Neutrophil (primary cell): ENCODE measurements at regions not wholly inside any gene's neighbourhood (a gene's known extent, or its start where the extent isn't known, plus 50 kb on each side); places are given as distances from the start of the nearest gene placed in this dataset.

Experiments
- H3K27ac ChIP-seq: fragments of 200-600 bp; sonication (generic); 2 replicates; pipeline ENCODE4 v1.5.1; 2016; ENCODE audit warnings: mild to moderate bottlenecking, moderate library complexity
- H3K27me3 ChIP-seq: fragments of 200-600 bp; sonication (generic); 2 replicates; pipeline ENCODE4 v1.6.0; 2016; ENCODE audit warnings: mild to moderate bottlenecking
- H3K36me3 ChIP-seq: fragments of 200-600 bp; sonication (generic); 2 replicates; pipeline ENCODE4 v1.5.1; 2017
- H3K4me1 ChIP-seq, 2 experiments: fragments of 200-600 bp in 1 of 2; sonication (generic) in 1 of 2; 1 replicate in 1 of 2; 2 replicates in 1 of 2; pipeline versions ENCODE4 v1.5.1 to v1.6.1; 2013 to 2016; ENCODE audit warnings: low read depth in 1 of 2, low read length in 1 of 2, mild to moderate bottlenecking in 1 of 2, moderate library complexity in 1 of 2; ENCODE audit not compliant: control insufficient read depth in 1 of 2, insufficient read depth in 1 of 2
- H3K4me3 ChIP-seq, 2 experiments: fragments of 200-600 bp in 1 of 2; sonication (generic) in 1 of 2; 1 replicate in 1 of 2; 2 replicates in 1 of 2; pipeline ENCODE4 v1.5.1; 2013 to 2016; ENCODE audit warnings: low read depth in 1 of 2, low read length in 1 of 2, mild to moderate bottlenecking in 1 of 2, moderate library complexity in 1 of 2
- H3K9me3 ChIP-seq: fragments of 200-600 bp; sonication (generic); 2 replicates; pipeline ENCODE4 v1.5.1; 2016
- CTCF ChIP-seq: fragments of 200-600 bp; sonication (generic); IDR thresholded peaks from 2 replicates; pipeline ENCODE4 v1.5.1; 2016; ENCODE audit warnings: antibody characterized with exemption

- Histone ChIP-seq H3K4me3 (no peak overlapping the region), H3K9me3 (no peaks in the 10 kb centered on the region), H3K27ac (no peak overlapping the region), H3K4me1 (no peaks in the 10 kb centered on the region), H3K27me3 (no peaks in the 10 kb centered on the region), H3K36me3 (peaks cover 14% of the 10 kb centered on the region)
- no peak for TF ChIP-seq CTCF
Measured at GRCh38 chr2:177326591-177326990, 62.1 kb upstream of the NFE2L2 start.

- TF ChIP-seq CTCF: no peak
- no peaks in the 10 kb centered on the region for H3K27me3 ChIP-seq
- peaks cover 3% of the 10 kb centered on the region in 2 experiments for H3K4me1 ChIP-seq
- no peaks in the 10 kb centered on the region for H3K9me3 ChIP-seq
- no peak overlapping the region for H3K4me3 ChIP-seq
- peaks cover 10% of the 10 kb centered on the region for H3K36me3 ChIP-seq
- H3K27ac ChIP-seq: no peak overlapping the region
Measured at GRCh38 chr2:177327009-177327408, 62.5 kb upstream of the NFE2L2 start.

GRCh38 chr2:177328056-177328455, 63.5 kb upstream of the NFE2L2 start:
- no peak for TF ChIP-seq CTCF
- Histone ChIP-seq H3K4me1 (peaks cover 5% of the 10 kb centered on the region in 2 experiments), H3K9me3 (no peaks in the 10 kb centered on the region), H3K27ac (no peak overlapping the region), H3K36me3 (peaks cover 2% of the 10 kb centered on the region), H3K4me3 (no peak overlapping the region), H3K27me3 (no peaks in the 10 kb centered on the region)

- Histone ChIP-seq H3K9me3 (no peaks in the 10 kb centered on the region), H3K27me3 (no peaks in the 10 kb centered on the region), H3K4me1 (peaks cover 5% of the 10 kb centered on the region in 2 experiments), H3K27ac (no peak overlapping the region), H3K4me3 (no peak overlapping the region), H3K36me3 (no peaks in the 10 kb centered on the region)
- TF ChIP-seq CTCF: no peak
Measured at GRCh38 chr2:177329064-177329463, 63.5 kb upstream of the AGPS start.

GRCh38 chr2:177331466-177331997, 61.0 kb upstream of the AGPS start:
- no peak for TF ChIP-seq CTCF
- H3K27me3 ChIP-seq: no peaks in the 10 kb centered on the region
- no peaks in the 10 kb centered on the region for H3K9me3 ChIP-seq
- H3K4me3 ChIP-seq: no peak overlapping the region
- H3K27ac ChIP-seq: peak overlapping the region; percentile 10
- peaks cover 10 to 15% of the 10 kb centered on the region in 2 experiments for H3K4me1 ChIP-seq
- H3K36me3 ChIP-seq: no peaks in the 10 kb centered on the region
